Ishikawa (cell line): ENCODE measurements at regions not wholly inside any gene's neighbourhood (a gene's known extent, or its start where the extent isn't known, plus 50 kb on each side); places are given as distances from the start of the nearest gene placed in this dataset.

Source experiments
- CEBPB ChIP-seq: IDR thresholded peaks from 2 replicates; pipeline ENCODE4 v1.6.1; 2012
- CREB1 ChIP-seq: IDR thresholded peaks from 2 replicates; pipeline ENCODE4 v1.6.1; 2012; ENCODE audit warnings: low read depth
- EGR1 ChIP-seq: IDR thresholded peaks from 2 replicates; pipeline ENCODE4 v1.6.1; 2012
- EP300 ChIP-seq: IDR thresholded peaks from 2 replicates; pipeline ENCODE4 v1.6.1; 2012; ENCODE audit warnings: borderline replicate concordance
- FOXM1 ChIP-seq: IDR thresholded peaks from 2 replicates; pipeline ENCODE4 v1.6.1; 2012; ENCODE audit warnings: low read depth, borderline replicate concordance
- NFIC ChIP-seq: IDR thresholded peaks from 2 replicates; pipeline ENCODE4 v1.6.1; 2012
- RAD21 ChIP-seq: IDR thresholded peaks from 2 replicates; pipeline ENCODE4 v1.6.1; 2012; ENCODE audit warnings: low read depth
- TAF1 ChIP-seq: IDR thresholded peaks from 2 replicates; pipeline ENCODE4 v1.6.1; 2012; ENCODE audit warnings: low read depth, mild to moderate bottlenecking
- TCF12 ChIP-seq: IDR thresholded peaks from 2 replicates; pipeline ENCODE4 v1.6.1; 2012; ENCODE audit warnings: low read depth
- TEAD4 ChIP-seq: IDR thresholded peaks from 2 replicates; pipeline ENCODE4 v1.6.1; 2012
- YY1 ChIP-seq: IDR thresholded peaks from 2 replicates; pipeline ENCODE4 v1.6.1; 2012; ENCODE audit warnings: low read depth
- ZBTB7A ChIP-seq: IDR thresholded peaks from 2 replicates; pipeline ENCODE4 v1.6.1; 2012; ENCODE audit warnings: low read depth
- TF ChIP-seq, protein P1 (sequence below): IDR thresholded peaks from 2 replicates; pipeline ENCODE4 v1.6.1; 2012; ENCODE audit warnings: low read depth, mild to moderate bottlenecking
- TF ChIP-seq, protein P2 (sequence below): IDR thresholded peaks from 2 replicates; pipeline ENCODE4 v1.6.1; 2012
- TF ChIP-seq, protein P3 (sequence below): IDR thresholded peaks from 2 replicates; pipeline ENCODE4 v1.6.1; 2012

DNA sequence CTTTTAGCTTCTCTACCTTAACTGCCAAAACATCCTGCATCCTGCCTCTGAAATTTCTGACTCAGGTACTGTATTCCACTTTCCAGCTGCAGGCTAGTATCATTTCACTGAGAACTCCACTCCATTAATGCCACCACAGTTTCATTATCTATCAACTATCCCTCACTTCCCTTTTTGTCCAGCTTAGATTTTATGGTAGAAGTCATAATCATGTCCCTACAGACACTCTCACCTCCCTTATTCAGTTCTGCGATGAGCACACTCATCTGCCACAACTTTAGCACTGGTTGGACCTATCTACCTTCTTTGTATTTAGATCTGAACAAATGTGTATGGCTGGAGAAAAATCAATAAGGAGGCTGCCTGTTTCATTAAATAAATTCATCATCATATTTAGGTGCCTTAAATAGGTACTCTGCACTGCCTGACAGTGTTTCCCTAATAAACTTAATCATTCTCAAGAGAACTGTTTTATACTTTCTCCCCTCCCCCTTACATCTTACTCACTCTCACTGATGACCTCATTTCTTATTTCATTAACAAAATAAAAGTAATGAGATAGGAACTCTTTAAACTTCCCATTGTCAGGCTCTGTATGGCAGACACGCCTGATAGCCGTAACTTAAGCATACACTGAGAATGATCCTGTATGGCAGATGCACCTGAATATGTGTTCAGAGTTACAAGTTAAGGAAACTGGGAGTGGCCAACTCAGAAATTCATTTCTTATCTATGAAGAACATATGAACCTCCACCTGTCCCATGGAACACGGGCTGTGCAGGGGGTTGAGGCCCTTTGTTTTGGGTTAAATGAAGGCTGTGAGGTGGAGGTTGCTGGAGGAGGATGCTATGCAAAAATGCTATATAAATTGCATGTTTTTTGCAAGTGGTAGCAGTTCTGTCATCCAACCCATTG, 95.3 kb upstream of the MAN1A1 start:
- TF ChIP-seq, protein P1, sequence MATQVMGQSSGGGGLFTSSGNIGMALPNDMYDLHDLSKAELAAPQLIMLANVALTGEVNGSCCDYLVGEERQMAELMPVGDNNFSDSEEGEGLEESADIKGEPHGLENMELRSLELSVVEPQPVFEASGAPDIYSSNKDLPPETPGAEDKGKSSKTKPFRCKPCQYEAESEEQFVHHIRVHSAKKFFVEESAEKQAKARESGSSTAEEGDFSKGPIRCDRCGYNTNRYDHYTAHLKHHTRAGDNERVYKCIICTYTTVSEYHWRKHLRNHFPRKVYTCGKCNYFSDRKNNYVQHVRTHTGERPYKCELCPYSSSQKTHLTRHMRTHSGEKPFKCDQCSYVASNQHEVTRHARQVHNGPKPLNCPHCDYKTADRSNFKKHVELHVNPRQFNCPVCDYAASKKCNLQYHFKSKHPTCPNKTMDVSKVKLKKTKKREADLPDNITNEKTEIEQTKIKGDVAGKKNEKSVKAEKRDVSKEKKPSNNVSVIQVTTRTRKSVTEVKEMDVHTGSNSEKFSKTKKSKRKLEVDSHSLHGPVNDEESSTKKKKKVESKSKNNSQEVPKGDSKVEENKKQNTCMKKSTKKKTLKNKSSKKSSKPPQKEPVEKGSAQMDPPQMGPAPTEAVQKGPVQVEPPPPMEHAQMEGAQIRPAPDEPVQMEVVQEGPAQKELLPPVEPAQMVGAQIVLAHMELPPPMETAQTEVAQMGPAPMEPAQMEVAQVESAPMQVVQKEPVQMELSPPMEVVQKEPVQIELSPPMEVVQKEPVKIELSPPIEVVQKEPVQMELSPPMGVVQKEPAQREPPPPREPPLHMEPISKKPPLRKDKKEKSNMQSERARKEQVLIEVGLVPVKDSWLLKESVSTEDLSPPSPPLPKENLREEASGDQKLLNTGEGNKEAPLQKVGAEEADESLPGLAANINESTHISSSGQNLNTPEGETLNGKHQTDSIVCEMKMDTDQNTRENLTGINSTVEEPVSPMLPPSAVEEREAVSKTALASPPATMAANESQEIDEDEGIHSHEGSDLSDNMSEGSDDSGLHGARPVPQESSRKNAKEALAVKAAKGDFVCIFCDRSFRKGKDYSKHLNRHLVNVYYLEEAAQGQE: no peak
- TF ChIP-seq EP300: no peak
- no peak for TF ChIP-seq TEAD4
- TF ChIP-seq TCF12: no peak
- no peak for TF ChIP-seq RAD21

DNA sequence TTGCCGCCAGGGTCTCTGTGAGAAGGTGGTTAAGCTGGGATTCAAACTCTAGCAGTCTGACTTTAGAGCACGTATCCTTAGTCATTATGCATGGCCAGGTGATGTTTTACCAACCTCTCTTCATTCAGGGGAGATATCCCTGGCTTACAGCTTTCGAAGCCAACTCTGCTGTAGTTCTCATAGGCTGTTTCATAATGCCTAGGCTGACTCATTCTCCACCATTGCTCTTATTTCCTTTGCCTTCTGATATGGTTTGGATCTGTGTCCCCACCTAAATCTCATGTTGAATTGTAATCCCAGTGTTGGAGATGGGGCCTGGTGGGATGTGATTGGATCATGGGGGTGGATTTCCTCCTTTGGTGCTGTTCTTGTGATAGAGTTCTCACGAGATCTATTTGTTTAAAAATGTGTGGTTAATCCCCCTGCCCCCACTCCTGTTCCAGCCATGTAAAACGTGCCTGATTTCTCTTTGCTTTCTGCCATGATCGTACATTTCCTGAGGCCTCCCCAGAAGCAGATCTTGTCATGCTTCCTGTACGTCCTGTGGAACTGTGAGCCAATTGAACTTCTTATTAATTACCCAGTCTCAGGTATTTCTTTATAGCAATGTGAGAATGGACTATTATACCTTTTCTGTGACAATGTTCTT, 94.6 kb upstream of the MAN1A1 start:
- no peak for TF ChIP-seq TEAD4
- TF ChIP-seq TAF1: no peak
- TF ChIP-seq YY1: no peak
- TF ChIP-seq CEBPB: no peak
- no peak for TF ChIP-seq ZBTB7A
- TF ChIP-seq TCF12: no peak
- TF ChIP-seq, protein P2, sequence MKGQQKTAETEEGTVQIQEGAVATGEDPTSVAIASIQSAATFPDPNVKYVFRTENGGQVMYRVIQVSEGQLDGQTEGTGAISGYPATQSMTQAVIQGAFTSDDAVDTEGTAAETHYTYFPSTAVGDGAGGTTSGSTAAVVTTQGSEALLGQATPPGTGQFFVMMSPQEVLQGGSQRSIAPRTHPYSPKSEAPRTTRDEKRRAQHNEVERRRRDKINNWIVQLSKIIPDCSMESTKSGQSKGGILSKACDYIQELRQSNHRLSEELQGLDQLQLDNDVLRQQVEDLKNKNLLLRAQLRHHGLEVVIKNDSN: no peak
- TF ChIP-seq, protein P1: no peak
- TF ChIP-seq, protein P3, sequence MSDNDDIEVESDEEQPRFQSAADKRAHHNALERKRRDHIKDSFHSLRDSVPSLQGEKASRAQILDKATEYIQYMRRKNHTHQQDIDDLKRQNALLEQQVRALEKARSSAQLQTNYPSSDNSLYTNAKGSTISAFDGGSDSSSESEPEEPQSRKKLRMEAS: no peak
- no peak for TF ChIP-seq EP300
- no peak for TF ChIP-seq FOXM1
- no peak for TF ChIP-seq RAD21
- TF ChIP-seq CREB1: no peak
- no peak for TF ChIP-seq NFIC
- TF ChIP-seq EGR1: no peak

DNA sequence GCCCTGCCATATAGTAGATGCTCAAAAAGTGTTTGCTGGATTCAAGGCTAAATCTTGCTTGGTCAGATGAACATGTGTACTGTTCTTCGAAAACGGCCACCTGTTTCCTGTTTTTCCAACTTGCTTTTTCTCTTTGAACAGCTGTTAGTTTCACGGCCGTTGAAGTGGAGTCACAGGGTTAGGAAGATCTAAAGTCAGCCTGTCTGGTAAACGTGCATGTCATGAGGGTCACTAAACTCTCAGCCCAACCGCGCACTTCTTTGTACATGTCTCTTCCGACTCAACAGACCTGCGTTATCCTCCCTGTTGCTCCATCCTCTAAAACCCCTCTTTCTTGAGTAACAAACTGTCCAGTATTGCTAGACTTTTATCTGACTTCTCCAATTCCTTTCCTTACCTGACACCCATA, 93.2 kb upstream of the MAN1A1 start:
- TF ChIP-seq, protein P2: no peak

DNA sequence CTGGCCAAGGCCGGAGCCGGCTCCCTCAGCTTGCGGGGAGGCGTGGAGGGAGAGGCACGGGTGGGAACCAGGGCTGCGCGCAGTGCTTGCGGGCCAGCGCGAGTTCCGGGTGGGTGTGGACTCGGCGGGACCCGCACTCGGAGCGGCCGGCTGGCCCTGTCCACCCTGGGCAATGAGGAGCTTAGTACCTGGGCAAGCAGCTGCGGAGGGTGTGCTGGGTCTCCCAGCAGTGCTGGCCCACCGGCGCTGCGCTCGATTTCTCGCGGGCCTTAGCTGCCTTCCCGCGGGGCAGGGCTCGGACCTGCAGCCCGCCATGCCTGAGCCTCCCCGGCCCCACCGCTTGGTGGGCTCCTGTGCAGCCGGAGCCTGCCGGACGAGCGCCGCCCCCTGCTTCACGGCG, 91.4 kb upstream of the MAN1A1 start:
- no peak for TF ChIP-seq CREB1
- no peak for TF ChIP-seq ZBTB7A
- TF ChIP-seq TEAD4: no peak
- TF ChIP-seq, protein P1: no peak
- no peak for TF ChIP-seq EP300
- TF ChIP-seq CEBPB: no peak
- TF ChIP-seq FOXM1: no peak
- TF ChIP-seq RAD21: no peak
- TF ChIP-seq TCF12: no peak
- TF ChIP-seq, protein P2: no peak
- no peak for TF ChIP-seq YY1
- TF ChIP-seq TAF1: no peak
- no peak for TF ChIP-seq NFIC
- TF ChIP-seq, protein P3: no peak
